SK-N-SH (cell line): ENCODE measurements at regions not wholly inside any gene's neighbourhood (a gene's known extent, or its start where the extent isn't known, plus 50 kb on each side); places are given as distances from the start of the nearest gene placed in this dataset.

Source experiments
- EP300 ChIP-seq, 2 experiments: IDR thresholded peaks; 2 replicates each; pipeline versions ENCODE4 v1.4.0 to v1.6.1; 2012; ENCODE audit warnings: borderline replicate concordance in 1 of 2, low read depth in 1 of 2, low read length in 1 of 2
- PBX3 ChIP-seq: IDR thresholded peaks from 2 replicates; pipeline ENCODE4; 2012
- TAF1 ChIP-seq: IDR thresholded peaks from 2 replicates; pipeline ENCODE4 v1.6.1; 2012; ENCODE audit warnings: low read depth, mild to moderate bottlenecking, low read length, moderate library complexity, borderline replicate concordance
- YY1 ChIP-seq: IDR thresholded peaks from 2 replicates; pipeline ENCODE4 v1.4.0; 2012; ENCODE audit warnings: low read depth, mild to moderate bottlenecking
- TF ChIP-seq, protein P1 (sequence below): IDR thresholded peaks from 2 replicates; pipeline ENCODE4 v1.4.0; 2012; ENCODE audit warnings: low read depth, borderline replicate concordance

- TF ChIP-seq PBX3 (no peak), TAF1 (no peak), YY1 (no peak), EP300 (IDR thresholded peaks at IDR 0.05; ENCODE audit: borderline replicate concordance in 1 of 2, low read depth in 1 of 2, low read length in 1 of 2) (no peak)
- TF ChIP-seq, protein P1, sequence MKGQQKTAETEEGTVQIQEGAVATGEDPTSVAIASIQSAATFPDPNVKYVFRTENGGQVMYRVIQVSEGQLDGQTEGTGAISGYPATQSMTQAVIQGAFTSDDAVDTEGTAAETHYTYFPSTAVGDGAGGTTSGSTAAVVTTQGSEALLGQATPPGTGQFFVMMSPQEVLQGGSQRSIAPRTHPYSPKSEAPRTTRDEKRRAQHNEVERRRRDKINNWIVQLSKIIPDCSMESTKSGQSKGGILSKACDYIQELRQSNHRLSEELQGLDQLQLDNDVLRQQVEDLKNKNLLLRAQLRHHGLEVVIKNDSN, result no peak
These were observed 52.7 kb upstream of the LHX1 start for GRCh38 chr17:36884495-36885152.
